ENCODE measurements at regions not wholly inside any gene's neighbourhood (a gene's known extent, or its start where the extent isn't known, plus 50 kb on each side); places are given as distances from the start of the nearest gene placed in this dataset.
"Not testable (repeated sequence)": the region's sequence is repeated elsewhere in the genome, so short reads cannot be mapped to it uniquely, and the experiment has no call there.

- DNase-seq, result peak in 1 of 3 donors; percentile 39
These were observed 445.4 kb upstream of the DEFB115 start for GRCh38 chr20:30811885-30812671.

GRCh38 chr20:30812739-30813411 is 444.6 kb upstream of the DEFB115 start:
- DNase-seq, result no peak

GRCh38 chr20:30813412-30814311 is 443.8 kb upstream of the DEFB115 start:
- not testable (repeated sequence) for DNase-seq

- DNase-seq, result not testable (repeated sequence)
These were observed 443.2 kb upstream of the DEFB115 start for GRCh38 chr20:30814312-30814639.

GRCh38 chr20:30815027-30815576 is 442.4 kb upstream of the DEFB115 start:
- DNase-seq, result not testable (repeated sequence)

- DNase-seq, result no peak
These were observed 441.8 kb upstream of the DEFB115 start for GRCh38 chr20:30815577-30816181.

GRCh38 chr20:30816182-30816645 is 441.2 kb upstream of the DEFB115 start:
- peak in 1 of 3 donors; percentile 28 for DNase-seq

GRCh38 chr20:30821615-30822014 is 435.8 kb upstream of the DEFB115 start:
- not testable (repeated sequence) for DNase-seq

- DNase-seq, result not testable (repeated sequence)
These were observed 432.8 kb upstream of the DEFB115 start for GRCh38 chr20:30824666-30825065.

- not testable (repeated sequence) for DNase-seq
These were observed 411.5 kb upstream of the DEFB115 start for GRCh38 chr20:30845923-30846322.

GRCh38 chr20:30868271-30868670 is 389.2 kb upstream of the DEFB115 start:
- DNase-seq, result not testable (repeated sequence)

GRCh38 chr20:30871127-30871526 is 386.3 kb upstream of the DEFB115 start:
- not testable (repeated sequence) for DNase-seq

- not testable (repeated sequence) for DNase-seq
These were observed 385.2 kb upstream of the DEFB115 start for GRCh38 chr20:30872252-30872651.

GRCh38 chr20:30875868-30876267 is 381.6 kb upstream of the DEFB115 start:
- DNase-seq, result not testable (repeated sequence)

GRCh38 chr20:30891400-30891799 is 366.1 kb upstream of the DEFB115 start:
- not testable (repeated sequence) for DNase-seq

- DNase-seq, result no peak
These were observed 364.7 kb upstream of the DEFB115 start for GRCh38 chr20:30892541-30893345.

- DNase-seq, result not testable (repeated sequence)
These were observed 363.8 kb upstream of the DEFB115 start for GRCh38 chr20:30893346-30894314.

GRCh38 chr20:30894707-30895353 is 362.6 kb upstream of the DEFB115 start:
- not testable (repeated sequence) for DNase-seq

GRCh38 chr20:30895354-30895711 is 362.1 kb upstream of the DEFB115 start:
- not testable (repeated sequence) for DNase-seq
